Sigmoid colon (tissue), 6 donors: ENCODE measurements at regions not wholly inside any gene's neighbourhood (a gene's known extent, or its start where the extent isn't known, plus 50 kb on each side); places are given as distances from the start of the nearest gene placed in this dataset.

Source experiments
- DNase-seq: peaks from one replicate; pipeline ENCODE4 v3.0.0-alpha.2; 2019
- H3K27ac ChIP-seq, 4 donors: fragments of 200-600 bp; sonication (generic); one replicate each; pipeline ENCODE4 v1.5.1; 2016 to 2019; ENCODE audit warnings: mild to moderate bottlenecking in 1 of 4
- H3K27me3 ChIP-seq, 3 donors: fragments of 200-600 bp; sonication (generic); one replicate each; pipeline ENCODE4 v1.5.1; 2019; ENCODE audit warnings: mild to moderate bottlenecking in 1 of 3
- H3K36me3 ChIP-seq, 4 donors: fragments of 200-600 bp; sonication (generic); one replicate each; pipeline ENCODE4 v1.5.1; 2016 to 2019
- H3K4me1 ChIP-seq, 4 donors: fragments of 200-600 bp; sonication (generic); one replicate each; pipeline ENCODE4 v1.5.1; 2017 to 2019
- H3K4me3 ChIP-seq, 4 donors: fragments of 200-600 bp; sonication (generic); one replicate each; pipeline ENCODE4 v1.5.1; 2017 to 2019; ENCODE audit warnings: mild to moderate bottlenecking in 2 of 4, moderate library complexity in 1 of 4
- H3K9me3 ChIP-seq, 4 donors: fragments of 200-600 bp in 3 of 4; sonication (generic) in 3 of 4; one replicate each; pipeline versions ENCODE4 v1.5.1 to v1.6.1; 2013 to 2019
- CTCF ChIP-seq, 4 experiments: fragments of 450-650 bp in 3 of 4; fragments of 200-600 bp in 1 of 4; IDR thresholded peaks; one replicate each; pipeline ENCODE4 v1.5.1; 2016 to 2019; ENCODE audit warnings: antibody characterized with exemption in 4 of 4, mild to moderate bottlenecking in 3 of 4, moderate library complexity in 2 of 4
- EP300 ChIP-seq, 4 donors: sonication (generic); formaldehyde crosslinking; IDR thresholded peaks; one replicate each; pipeline ENCODE4 v1.6.1; 2017; ENCODE audit warnings: antibody characterized with exemption in 4 of 4
- POLR2A ChIP-seq, 2 donors: fragments of 450-650 bp; IDR thresholded peaks; one replicate each; pipeline ENCODE4 v1.6.1; 2016; ENCODE audit warnings: antibody characterized with exemption in 2 of 2, mild to moderate bottlenecking in 2 of 2, moderate library complexity in 2 of 2
- POLR2AphosphoS5 ChIP-seq, 4 donors: sonication (generic); formaldehyde crosslinking; IDR thresholded peaks; one replicate each; pipeline ENCODE4 v1.6.1; 2017; ENCODE audit warnings: antibody characterized with exemption in 4 of 4
- WGBS, 2 donors: extraction: QIAGEN DNeasy Blood & Tissue Kit; methylation state at CpG; one replicate each; pipeline ENCODE4 v1.1.7; 2013; 5-methylcytosine and 5-hydroxymethylcytosine counted together
- intact Hi-C: fragments of 100-400 bp; cut with DNase I; formaldehyde crosslinking; loops from one replicate; pipeline ENCODE4 v1.15.1; 2023
- donor health status: healthy with polysubstance abuse.
- donor health status: healthy.

- intact Hi-C loops = no loop called here
- no peak overlapping the region for H3K4me3 ChIP-seq
- no peaks in the 10 kb centered on the region for H3K9me3 ChIP-seq
- no peaks in the 10 kb centered on the region for H3K36me3 ChIP-seq
- DNase-seq = no peak
- no peaks in the 10 kb centered on the region for H3K4me1 ChIP-seq
- no peak for TF ChIP-seq CTCF (IDR thresholded peaks at IDR 0.05)
- no peak for TF ChIP-seq POLR2AphosphoS5 (IDR thresholded peaks at IDR 0.05)
- TF ChIP-seq POLR2A (IDR thresholded peaks at IDR 0.05) = no peak
- TF ChIP-seq EP300 (IDR thresholded peaks at IDR 0.05) = no peak
- H3K27me3 ChIP-seq = no peaks in the 10 kb centered on the region
- WGBS, 2 donors = 95 to 96% methylated on average over 5 of the region's 5 CpGs
- H3K27ac ChIP-seq = no peak overlapping the region
These were observed 133.0 kb downstream of the TMEM26 start for GRCh38 chr10:61320257-61320587.

- TF ChIP-seq CTCF (IDR thresholded peaks at IDR 0.05) (no peak), POLR2A (IDR thresholded peaks at IDR 0.05) (no peak), POLR2AphosphoS5 (IDR thresholded peaks at IDR 0.05) (no peak), EP300 (IDR thresholded peaks at IDR 0.05) (no peak)
- Histone ChIP-seq H3K4me3 (no peak overlapping the region), H3K27ac (no peak overlapping the region), H3K36me3 (no peaks in the 10 kb centered on the region), H3K4me1 (no peaks in the 10 kb centered on the region), H3K27me3 (no peaks in the 10 kb centered on the region), H3K9me3 (no peaks in the 10 kb centered on the region)
- intact Hi-C loops = no loop called here
- 80 to 88% methylated on average over 5 of the region's 5 CpGs for WGBS, 2 donors
- no peak for DNase-seq
These were observed 133.6 kb downstream of the TMEM26 start for GRCh38 chr10:61319386-61320256.

- intact Hi-C loops = no loop called here
- H3K27me3 ChIP-seq = no peaks in the 10 kb centered on the region
- H3K4me1 ChIP-seq = peaks cover 0 to under 1% (median 0%) of the 10 kb centered on the region in 4 donors
- no peak for TF ChIP-seq CTCF (IDR thresholded peaks at IDR 0.05)
- no peak for TF ChIP-seq EP300 (IDR thresholded peaks at IDR 0.05)
- TF ChIP-seq POLR2AphosphoS5 (IDR thresholded peaks at IDR 0.05) = no peak
- TF ChIP-seq POLR2A (IDR thresholded peaks at IDR 0.05) = no peak
- H3K27ac ChIP-seq = no peak overlapping the region
- no peaks in the 10 kb centered on the region for H3K9me3 ChIP-seq
- no peak for DNase-seq
- H3K4me3 ChIP-seq = no peak overlapping the region
- H3K36me3 ChIP-seq = no peaks in the 10 kb centered on the region
These were observed 134.8 kb downstream of the TMEM26 start for GRCh38 chr10:61318429-61318828.

GRCh38 chr10:61317706-61318105 is 135.5 kb downstream of the TMEM26 start:
- intact Hi-C loops = no loop called here
- H3K27me3 ChIP-seq = no peaks in the 10 kb centered on the region
- no peak for DNase-seq
- no peaks in the 10 kb centered on the region for H3K9me3 ChIP-seq
- no peak for TF ChIP-seq EP300 (IDR thresholded peaks at IDR 0.05)
- no peak for TF ChIP-seq POLR2AphosphoS5 (IDR thresholded peaks at IDR 0.05)
- no peak for TF ChIP-seq CTCF (IDR thresholded peaks at IDR 0.05)
- TF ChIP-seq POLR2A (IDR thresholded peaks at IDR 0.05) = no peak
- peaks cover 0 to 3% (median 0%) of the 10 kb centered on the region in 4 donors for H3K4me1 ChIP-seq
- H3K27ac ChIP-seq = no peak overlapping the region
- H3K36me3 ChIP-seq = no peaks in the 10 kb centered on the region
- no peak overlapping the region for H3K4me3 ChIP-seq
